ENCODE measurements at regions not wholly inside any gene's neighbourhood (a gene's known extent, or its start where the extent isn't known, plus 50 kb on each side); places are given as distances from the start of the nearest gene placed in this dataset.

DNA sequence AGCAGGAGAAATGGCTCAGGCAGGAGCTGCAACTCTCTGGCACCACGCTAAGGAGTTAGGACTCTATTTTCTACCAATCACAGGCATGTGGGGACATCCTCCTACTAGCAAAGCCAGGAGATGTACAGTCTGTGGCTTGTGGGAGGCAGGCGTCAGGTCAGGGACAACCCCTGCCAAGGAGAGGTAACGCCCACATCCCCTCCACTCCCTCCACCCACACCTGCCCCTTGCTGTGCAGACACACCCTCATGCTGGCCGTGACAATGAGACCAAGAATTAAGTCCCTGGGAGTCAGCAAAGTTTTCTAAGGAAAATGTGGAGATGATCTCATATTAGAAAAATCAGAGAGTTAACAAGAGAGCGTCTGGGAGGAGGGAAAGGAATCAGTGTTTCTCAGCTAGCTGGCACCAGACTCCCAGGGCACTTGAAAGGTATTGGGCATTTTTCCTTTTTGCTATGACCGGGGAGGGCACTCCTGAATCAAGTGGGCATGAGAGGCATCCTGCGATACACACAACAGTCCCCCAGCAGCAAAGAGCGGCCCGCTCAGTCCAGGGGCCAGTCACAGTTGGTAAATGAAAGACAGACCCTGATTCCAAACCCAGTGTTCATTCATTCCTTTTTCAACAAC is 87.3 kb upstream of the RPL38 start:
- Histone ChIP-seq H3K27ac (ENCODE audit: extremely low read depth, low read depth, low read length) (no peak overlapping the region), H3K9ac (ENCODE audit: insufficient read depth in 1 of 2, low read depth in 2 of 2, low read length in 2 of 2) (no peak overlapping the region), H3K4me2 (ENCODE audit: insufficient read depth, low read length) (no peak overlapping the region), H3K79me2 (ENCODE audit: control insufficient read depth, insufficient read depth, low read length) (no peaks in the 10 kb centered on the region), H3K4me1 (replicated peaks in 1 of 2; ENCODE audit: control insufficient read depth in 2 of 2, insufficient read depth in 2 of 2, low read length in 2 of 2) (no peaks in the 10 kb centered on the region), H3K9me3 (replicated peaks; ENCODE audit: control insufficient read depth, insufficient read depth, low read depth, low read length) (no peaks in the 10 kb centered on the region), H3K9me1 (ENCODE audit: control insufficient read depth, insufficient read depth, low read length) (no peaks in the 10 kb centered on the region), H2AFZ (ENCODE audit: low read depth, low read length) (no peak overlapping the region), H3K27me3 (ENCODE audit: control insufficient read depth in 2 of 2, insufficient read depth in 2 of 2, low read length in 2 of 2) (peaks cover 28 to 70% of the 10 kb centered on the region in 2 experiments), H3K4me3 (no peak overlapping the region), H3K36me3 (ENCODE audit: control insufficient read depth, insufficient read depth, low read length) (no peaks in the 10 kb centered on the region), H4K20me1 (replicated peaks; ENCODE audit: control insufficient read depth, insufficient read depth, low read length) (no peaks in the 10 kb centered on the region)
- FAIRE-seq (no peak), ATAC-seq (no peak), DNase-seq (ENCODE audit: extremely low read depth in 1 of 4, low spot score in 3 of 4) (no peak)
- CTCF ChIA-PET (ENCODE audit: low intra/inter-chr PET ratio): no interaction called here
- in situ Hi-C loops (cut with MboI): no loop called here
- 2% methylated on average over 8 of the region's 9 CpGs for WGBS (ENCODE audit: insufficient coverage, low coverage, missing lambda C conversion rate)
- no TSS peak for BruUV-seq (replicated peaks)
- POLR2A ChIA-PET: no interaction called here
- intact Hi-C loops (cut with micrococcal nuclease): no loop called here
- TF ChIP-seq HDGF (IDR thresholded peaks at IDR 0.05) (no peak), ZNF282 (CRISPR knock-in tag; IDR thresholded peaks at IDR 0.05) (no peak), IRF2 (CRISPR knock-in tag; IDR thresholded peaks at IDR 0.05) (no peak), BRD9 (IDR thresholded peaks at IDR 0.05; ENCODE audit: low read depth, partially characterized antibody) (no peak), WHSC1 (IDR thresholded peaks at IDR 0.05; ENCODE audit: low read length) (no peak), ZBED1 (IDR thresholded peaks at IDR 0.05) (no peak), ZNF668 (CRISPR knock-in tag; IDR thresholded peaks at IDR 0.05) (no peak), CCAR2 (IDR thresholded peaks at IDR 0.05; ENCODE audit: low read depth, low read length) (no peak), MBD2 (IDR thresholded peaks at IDR 0.05; ENCODE audit: borderline replicate concordance, low read depth) (no peak), HNRNPUL1 (IDR thresholded peaks at IDR 0.05; ENCODE audit: low read length) (no peak), ZNF239 (CRISPR knock-in tag; IDR thresholded peaks at IDR 0.05) (no peak), SMARCE1 (IDR thresholded peaks at IDR 0.05) (no peak)
- TF ChIP-seq, protein P1, sequence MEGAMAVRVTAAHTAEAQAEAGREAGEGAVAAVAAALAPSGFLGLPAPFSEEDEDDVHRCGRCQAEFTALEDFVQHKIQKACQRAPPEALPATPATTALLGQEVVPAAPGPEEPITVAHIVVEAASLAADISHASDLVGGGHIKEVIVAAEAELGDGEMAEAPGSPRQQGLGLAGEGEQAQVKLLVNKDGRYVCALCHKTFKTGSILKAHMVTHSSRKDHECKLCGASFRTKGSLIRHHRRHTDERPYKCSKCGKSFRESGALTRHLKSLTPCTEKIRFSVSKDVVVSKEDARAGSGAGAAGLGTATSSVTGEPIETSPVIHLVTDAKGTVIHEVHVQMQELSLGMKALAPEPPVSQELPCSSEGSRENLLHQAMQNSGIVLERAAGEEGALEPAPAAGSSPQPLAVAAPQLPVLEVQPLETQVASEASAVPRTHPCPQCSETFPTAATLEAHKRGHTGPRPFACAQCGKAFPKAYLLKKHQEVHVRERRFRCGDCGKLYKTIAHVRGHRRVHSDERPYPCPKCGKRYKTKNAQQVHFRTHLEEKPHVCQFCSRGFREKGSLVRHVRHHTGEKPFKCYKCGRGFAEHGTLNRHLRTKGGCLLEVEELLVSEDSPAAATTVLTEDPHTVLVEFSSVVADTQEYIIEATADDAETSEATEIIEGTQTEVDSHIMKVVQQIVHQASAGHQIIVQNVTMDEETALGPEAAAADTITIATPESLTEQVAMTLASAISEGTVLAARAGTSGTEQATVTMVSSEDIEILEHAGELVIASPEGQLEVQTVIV (CRISPR knock-in tag; IDR thresholded peaks at IDR 0.05; ENCODE audit: borderline replicate concordance): no peak
- TF ChIP-seq, protein P2, sequence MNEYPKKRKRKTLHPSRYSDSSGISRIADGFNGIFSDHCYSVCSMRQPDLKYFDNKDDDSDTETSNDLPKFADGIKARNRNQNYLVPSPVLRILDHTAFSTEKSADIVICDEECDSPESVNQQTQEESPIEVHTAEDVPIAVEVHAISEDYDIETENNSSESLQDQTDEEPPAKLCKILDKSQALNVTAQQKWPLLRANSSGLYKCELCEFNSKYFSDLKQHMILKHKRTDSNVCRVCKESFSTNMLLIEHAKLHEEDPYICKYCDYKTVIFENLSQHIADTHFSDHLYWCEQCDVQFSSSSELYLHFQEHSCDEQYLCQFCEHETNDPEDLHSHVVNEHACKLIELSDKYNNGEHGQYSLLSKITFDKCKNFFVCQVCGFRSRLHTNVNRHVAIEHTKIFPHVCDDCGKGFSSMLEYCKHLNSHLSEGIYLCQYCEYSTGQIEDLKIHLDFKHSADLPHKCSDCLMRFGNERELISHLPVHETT (CRISPR knock-in tag; conservative IDR thresholded peaks at IDR 0.05 in 1 of 2, IDR thresholded peaks at IDR 0.05 in 1 of 2): no peak
- TF ChIP-seq, protein P3, sequence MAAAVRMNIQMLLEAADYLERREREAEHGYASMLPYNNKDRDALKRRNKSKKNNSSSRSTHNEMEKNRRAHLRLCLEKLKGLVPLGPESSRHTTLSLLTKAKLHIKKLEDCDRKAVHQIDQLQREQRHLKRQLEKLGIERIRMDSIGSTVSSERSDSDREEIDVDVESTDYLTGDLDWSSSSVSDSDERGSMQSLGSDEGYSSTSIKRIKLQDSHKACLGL (CRISPR knock-in tag; IDR thresholded peaks at IDR 0.05; ENCODE audit: borderline replicate concordance, poor library complexity, severe bottlenecking): no peak
- TF ChIP-seq, protein P4, sequence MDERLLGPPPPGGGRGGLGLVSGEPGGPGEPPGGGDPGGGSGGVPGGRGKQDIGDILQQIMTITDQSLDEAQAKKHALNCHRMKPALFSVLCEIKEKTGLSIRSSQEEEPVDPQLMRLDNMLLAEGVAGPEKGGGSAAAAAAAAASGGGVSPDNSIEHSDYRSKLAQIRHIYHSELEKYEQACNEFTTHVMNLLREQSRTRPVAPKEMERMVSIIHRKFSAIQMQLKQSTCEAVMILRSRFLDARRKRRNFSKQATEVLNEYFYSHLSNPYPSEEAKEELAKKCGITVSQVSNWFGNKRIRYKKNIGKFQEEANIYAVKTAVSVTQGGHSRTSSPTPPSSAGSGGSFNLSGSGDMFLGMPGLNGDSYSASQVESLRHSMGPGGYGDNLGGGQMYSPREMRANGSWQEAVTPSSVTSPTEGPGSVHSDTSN (CRISPR knock-in tag; IDR thresholded peaks at IDR 0.05; ENCODE audit: low read depth): no peak
- TF ChIP-seq, protein P4 (tag; conservative IDR thresholded peaks at IDR 0.05; ENCODE audit: low read depth): no peak
